GM13976 (cell line): ENCODE measurements at regions not wholly inside any gene's neighbourhood (a gene's known extent, or its start where the extent isn't known, plus 50 kb on each side); places are given as distances from the start of the nearest gene placed in this dataset.

Experiments used
- DNase-seq: peaks from one replicate; pipeline ENCODE4 v3.0.0; 2012; ENCODE audit warnings: low spot score
- in situ Hi-C: fragments of 300-500 bp; cut with MboI; formaldehyde crosslinking; loops from one replicate; pipeline ENCODE4 v1.12.0; 2022; ENCODE audit warnings: low sequenced_read_pairs, mixed read lengths, inconsistent platforms; ENCODE audit not compliant: unreplicated experiment
- TF ChIP-seq, protein P1 (sequence below): IDR thresholded peaks from 2 replicates; pipeline ENCODE4 v1.5.1; 2012; ENCODE audit warnings: borderline replicate concordance, mild to moderate bottlenecking; ENCODE audit not compliant: insufficient read depth; ENCODE audit errors: extremely low read depth, missing control alignments, control extremely low read depth

DNA sequence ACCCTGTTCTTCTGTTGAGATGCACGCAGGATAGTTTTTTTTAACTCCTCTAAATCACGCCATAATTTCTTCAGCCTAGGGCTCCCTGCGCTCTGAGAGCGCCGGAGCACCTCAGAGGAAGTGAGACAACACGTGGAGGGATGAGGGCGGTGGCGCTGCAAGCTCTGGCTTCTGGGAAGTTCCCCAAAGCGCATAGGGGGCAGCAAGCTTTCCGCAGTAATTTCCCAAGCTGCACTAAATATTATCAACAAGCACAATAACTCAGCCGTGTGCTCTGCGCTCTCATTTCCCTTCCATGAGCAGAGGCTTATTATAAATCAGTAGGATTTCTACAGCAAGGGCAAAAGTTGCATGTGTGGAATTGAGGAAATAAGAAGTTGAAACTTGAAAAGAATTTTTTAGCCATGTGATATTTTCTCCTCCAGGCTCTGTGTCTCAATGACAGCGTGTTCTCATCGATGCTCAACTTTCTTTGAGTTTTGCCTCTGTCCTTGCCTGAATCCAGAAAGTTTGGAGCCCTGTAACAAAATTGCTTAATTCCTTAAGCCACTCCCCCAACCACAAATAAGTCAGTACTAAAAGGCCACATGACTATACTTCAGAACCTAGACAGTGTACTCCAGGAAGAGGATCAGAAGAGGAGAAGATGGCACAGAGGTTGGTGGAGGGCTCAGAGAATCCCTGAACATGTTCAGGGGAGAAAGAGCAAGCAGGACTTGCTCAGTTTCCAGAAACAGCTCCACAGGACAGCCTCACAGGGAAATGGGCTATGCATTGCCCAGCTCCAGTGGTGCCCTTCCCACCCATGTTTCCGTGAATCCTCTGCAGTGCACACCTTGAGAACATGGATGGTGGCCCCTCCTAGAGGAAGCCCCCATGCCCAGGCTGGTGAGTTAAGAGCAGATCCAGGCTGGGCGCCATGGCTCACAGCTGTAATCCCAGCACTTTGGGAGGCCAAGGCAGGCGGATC is 221.5 kb upstream of the GHITM start:
- TF ChIP-seq, protein P1, sequence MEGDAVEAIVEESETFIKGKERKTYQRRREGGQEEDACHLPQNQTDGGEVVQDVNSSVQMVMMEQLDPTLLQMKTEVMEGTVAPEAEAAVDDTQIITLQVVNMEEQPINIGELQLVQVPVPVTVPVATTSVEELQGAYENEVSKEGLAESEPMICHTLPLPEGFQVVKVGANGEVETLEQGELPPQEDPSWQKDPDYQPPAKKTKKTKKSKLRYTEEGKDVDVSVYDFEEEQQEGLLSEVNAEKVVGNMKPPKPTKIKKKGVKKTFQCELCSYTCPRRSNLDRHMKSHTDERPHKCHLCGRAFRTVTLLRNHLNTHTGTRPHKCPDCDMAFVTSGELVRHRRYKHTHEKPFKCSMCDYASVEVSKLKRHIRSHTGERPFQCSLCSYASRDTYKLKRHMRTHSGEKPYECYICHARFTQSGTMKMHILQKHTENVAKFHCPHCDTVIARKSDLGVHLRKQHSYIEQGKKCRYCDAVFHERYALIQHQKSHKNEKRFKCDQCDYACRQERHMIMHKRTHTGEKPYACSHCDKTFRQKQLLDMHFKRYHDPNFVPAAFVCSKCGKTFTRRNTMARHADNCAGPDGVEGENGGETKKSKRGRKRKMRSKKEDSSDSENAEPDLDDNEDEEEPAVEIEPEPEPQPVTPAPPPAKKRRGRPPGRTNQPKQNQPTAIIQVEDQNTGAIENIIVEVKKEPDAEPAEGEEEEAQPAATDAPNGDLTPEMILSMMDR: peak; percentile 24
- in situ Hi-C loops: no loop called here
- DNase-seq: peak; percentile 38

DNA sequence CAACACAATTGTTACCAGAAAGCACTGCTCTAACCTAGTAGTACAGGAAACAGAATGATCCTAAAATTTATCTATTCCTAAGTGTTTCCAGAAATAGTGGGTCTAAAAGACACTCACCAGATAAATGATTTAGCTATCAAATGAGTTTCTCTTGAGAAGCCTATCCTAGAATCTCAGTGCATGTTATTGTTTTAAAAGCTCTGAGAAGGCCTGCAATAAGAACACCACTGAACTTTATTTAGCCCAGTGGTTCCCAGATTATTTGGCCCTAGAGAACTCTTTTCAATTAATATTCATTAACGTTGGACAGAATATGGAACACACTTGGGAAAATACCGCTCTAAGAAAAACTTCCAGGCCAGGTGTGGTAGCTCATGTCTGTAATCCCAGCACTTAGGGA is 220.1 kb upstream of the GHITM start:
- no peak for DNase-seq
- TF ChIP-seq, protein P1: no peak
- in situ Hi-C loops: no loop called here

DNA sequence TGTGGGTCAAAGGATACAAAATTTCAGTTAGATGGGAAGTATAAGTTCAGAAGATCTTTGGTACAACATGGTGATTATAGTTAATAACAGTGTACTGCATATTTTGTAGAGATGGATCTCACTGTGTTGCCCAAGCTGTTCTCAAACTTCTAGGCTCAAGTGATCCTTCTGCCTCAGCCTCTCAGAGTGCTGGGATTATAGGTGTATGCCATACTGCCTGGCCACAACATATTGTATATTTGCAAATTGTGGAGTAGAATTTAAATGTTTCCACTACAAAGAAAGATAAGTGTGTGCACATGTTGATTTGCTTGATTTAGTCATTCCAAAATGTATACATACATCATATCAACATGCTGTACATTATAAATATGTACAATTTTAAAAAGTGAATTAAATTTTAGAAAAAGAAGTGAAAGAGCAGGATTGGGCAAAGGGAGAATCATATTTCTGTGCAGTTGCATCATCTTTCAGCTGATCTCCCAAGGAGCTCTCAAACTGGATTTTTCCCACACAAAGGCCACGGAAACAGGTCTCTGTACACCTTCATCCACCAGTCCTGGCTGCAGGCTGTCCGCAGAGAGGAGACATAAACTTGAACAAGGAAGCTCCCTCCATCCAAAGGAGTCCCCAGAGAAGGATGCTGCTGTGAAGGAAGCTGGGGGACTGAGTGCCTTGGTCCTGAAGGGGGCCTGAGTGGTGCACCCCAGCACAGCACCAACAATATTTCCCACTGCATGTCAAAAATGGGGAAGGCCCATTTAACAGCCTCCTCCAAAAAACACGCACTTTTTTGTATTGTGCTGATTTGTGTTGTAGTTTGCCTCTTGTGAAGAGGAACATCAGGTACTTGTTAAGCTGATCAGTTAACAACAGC is 217.1 kb upstream of the GHITM start:
- DNase-seq: no peak
- in situ Hi-C loops: no loop called here
- TF ChIP-seq, protein P1: no peak

DNA sequence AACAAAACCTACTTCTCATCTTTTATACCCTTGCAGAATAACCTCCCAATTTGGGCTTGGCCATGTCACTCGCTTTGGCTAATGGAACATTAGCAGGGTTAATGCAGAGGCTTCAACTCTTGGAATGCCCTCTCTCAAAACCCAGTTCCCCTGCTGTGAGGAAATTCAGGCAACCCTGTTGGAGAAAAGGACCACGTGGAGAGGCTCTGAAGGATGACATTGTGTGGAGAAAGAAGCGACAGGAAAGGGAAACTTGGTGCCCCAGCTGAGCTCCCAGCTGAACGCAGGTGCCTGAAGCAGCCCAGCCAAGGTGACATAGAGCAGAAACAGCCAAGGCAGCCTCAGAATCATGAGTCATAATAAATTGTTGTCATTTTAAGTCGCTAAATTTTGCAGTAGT is 214.2 kb upstream of the GHITM start:
- no peak for DNase-seq
- in situ Hi-C loops: no loop called here
- TF ChIP-seq, protein P1: no peak

DNA sequence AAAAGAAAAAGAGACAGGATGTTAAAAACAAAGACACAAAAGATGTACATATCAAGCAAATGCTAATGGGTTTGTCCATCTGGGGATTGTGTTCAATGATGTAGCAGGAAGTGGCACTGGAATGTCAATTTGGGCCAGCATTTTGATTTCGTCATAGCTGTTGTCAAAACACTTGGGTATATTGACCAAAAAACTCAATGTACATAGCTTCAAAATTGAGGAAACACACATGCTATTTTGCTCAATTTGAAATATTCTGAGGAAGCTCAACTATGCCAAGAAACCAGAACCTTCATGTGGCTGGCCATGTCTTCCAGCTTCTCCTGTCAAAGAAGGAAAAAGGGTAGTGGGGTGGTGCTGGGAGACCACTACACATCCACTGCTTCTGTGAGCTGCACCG is 212.7 kb upstream of the GHITM start:
- TF ChIP-seq, protein P1: no peak
- no peak for DNase-seq
- in situ Hi-C loops: no loop called here

DNA sequence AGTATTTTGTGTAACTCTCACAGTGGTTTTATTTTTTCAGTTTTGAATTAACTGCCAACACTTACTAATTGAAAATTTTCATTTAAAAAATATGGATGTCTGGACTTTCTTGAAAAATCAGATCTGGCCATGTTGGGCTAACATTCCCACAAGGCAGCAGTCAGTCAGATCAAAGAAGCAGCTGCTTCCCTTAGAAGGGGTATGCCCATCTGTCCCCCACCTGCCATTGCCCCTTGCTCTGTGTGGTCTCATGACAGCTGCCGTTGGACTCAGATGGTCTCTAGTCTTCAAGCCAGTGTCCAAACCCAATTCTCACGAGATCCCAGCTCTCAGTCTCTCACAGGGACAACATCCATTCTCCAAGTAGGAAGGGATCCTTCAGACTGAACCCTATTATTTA is 212.1 kb upstream of the GHITM start:
- no peak for DNase-seq
- in situ Hi-C loops: no loop called here
- TF ChIP-seq, protein P1: no peak
